ENCODE measurements at regions not wholly inside any gene's neighbourhood (a gene's known extent, or its start where the extent isn't known, plus 50 kb on each side); places are given as distances from the start of the nearest gene placed in this dataset.
A peak's percentile ranks its signal among the peaks of the same experiment; 100 is the strongest.
"Not testable (repeated sequence)": the region's sequence is repeated elsewhere in the genome, so short reads cannot be mapped to it uniquely, and the experiment has no call there.

DNA sequence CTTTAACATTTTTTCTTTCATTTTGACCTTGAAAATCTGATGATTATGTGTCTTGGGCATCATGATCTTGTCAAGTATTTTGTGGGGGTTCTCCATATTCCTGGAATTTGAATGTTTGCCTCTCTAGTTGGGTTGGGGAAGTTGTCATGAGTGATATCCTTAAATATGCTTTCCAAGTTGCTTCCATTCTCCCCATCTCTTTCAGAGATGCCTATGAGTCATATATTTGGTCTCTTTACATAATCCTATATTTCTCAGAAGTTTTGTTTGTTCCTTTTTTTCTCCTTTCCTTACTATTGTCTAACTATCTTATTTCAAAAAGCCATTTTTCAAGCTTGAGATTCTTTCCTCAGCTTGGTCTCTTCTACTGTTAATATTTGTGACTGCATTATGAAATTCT is 69.0 kb upstream of the CCDC80 start:
- Histone ChIP-seq H3K36me3 (no peaks in the 10 kb centered on the region), H3K27me3 (no peaks in the 10 kb centered on the region), H3K27ac (no peak overlapping the region), H3K4me1 (no peaks in the 10 kb centered on the region), H3K4me3 (no peak overlapping the region), H3K9me3 (peaks cover 0 to 9% (median 0%) of the 10 kb centered on the region in 3 donors)
- intact Hi-C loops (cut with DNase I): no loop called here
- TF ChIP-seq, protein P1, sequence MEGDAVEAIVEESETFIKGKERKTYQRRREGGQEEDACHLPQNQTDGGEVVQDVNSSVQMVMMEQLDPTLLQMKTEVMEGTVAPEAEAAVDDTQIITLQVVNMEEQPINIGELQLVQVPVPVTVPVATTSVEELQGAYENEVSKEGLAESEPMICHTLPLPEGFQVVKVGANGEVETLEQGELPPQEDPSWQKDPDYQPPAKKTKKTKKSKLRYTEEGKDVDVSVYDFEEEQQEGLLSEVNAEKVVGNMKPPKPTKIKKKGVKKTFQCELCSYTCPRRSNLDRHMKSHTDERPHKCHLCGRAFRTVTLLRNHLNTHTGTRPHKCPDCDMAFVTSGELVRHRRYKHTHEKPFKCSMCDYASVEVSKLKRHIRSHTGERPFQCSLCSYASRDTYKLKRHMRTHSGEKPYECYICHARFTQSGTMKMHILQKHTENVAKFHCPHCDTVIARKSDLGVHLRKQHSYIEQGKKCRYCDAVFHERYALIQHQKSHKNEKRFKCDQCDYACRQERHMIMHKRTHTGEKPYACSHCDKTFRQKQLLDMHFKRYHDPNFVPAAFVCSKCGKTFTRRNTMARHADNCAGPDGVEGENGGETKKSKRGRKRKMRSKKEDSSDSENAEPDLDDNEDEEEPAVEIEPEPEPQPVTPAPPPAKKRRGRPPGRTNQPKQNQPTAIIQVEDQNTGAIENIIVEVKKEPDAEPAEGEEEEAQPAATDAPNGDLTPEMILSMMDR (IDR thresholded peaks at IDR 0.05): no peak
- TF ChIP-seq POLR2A (IDR thresholded peaks at IDR 0.05): no peak
- DNase-seq: no peak

DNA sequence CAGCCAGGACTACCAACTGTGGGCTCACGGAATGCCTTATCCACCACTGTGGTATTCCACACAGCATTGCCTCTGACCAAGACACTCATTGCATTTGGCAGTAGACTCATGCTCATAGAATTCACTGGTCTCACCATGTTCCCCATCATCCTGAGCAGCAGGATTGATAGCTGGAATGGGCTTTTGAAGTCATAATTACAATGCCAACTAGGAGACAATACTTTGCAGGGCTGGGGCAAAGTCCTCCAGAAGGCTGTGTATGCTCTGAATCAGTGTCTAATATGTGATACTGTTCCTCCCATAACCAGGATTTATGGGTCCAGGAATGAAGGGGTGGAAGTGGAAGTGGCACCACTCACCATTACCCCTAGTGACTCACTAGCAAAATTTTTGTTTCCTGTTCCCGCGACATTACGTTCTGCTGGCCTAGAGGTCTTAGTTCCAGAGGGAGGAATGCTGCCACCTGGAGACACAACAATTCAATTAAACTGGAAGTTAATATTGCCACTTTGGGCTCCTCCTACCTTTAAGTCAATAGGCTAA is 58.6 kb upstream of the CCDC80 start:
- Histone ChIP-seq H3K4me1 (peaks cover 0 to 17% (median 0%) of the 10 kb centered on the region in 3 donors), H3K27me3 (no peaks in the 10 kb centered on the region), H3K36me3 (no peaks in the 10 kb centered on the region), H3K27ac (no peak overlapping the region), H3K4me3 (no peak overlapping the region), H3K9me3 (no peaks in the 10 kb centered on the region)
- WGBS, 2 donors: 28 to 71% methylated on average over 4 of the region's 4 CpGs
- intact Hi-C loops (cut with DNase I): no loop called here
- no peak for TF ChIP-seq POLR2A (IDR thresholded peaks at IDR 0.05)
- TF ChIP-seq, protein P1 (IDR thresholded peaks at IDR 0.05): peak in 3 of 6 experiments; percentile 15 to 40 (median 17)
- no peak for DNase-seq

GRCh38 chr3:112698442-112698841 is 57.5 kb upstream of the CCDC80 start:
- H3K27ac ChIP-seq; H3K36me3 ChIP-seq; H3K27me3 ChIP-seq; DNase-seq; H3K9me3 ChIP-seq; H3K4me3 ChIP-seq; intact Hi-C loops (cut with DNase I): not testable (repeated sequence)
- peaks cover 0 to 19% (median 0%) of the 10 kb centered on the region in 3 donors for H3K4me1 ChIP-seq
- WGBS, 2 donors: 60% methylated on average over 1 of the region's 2 CpGs; no CpG with 5 or more reads in 1 of the 2 donors

DNA sequence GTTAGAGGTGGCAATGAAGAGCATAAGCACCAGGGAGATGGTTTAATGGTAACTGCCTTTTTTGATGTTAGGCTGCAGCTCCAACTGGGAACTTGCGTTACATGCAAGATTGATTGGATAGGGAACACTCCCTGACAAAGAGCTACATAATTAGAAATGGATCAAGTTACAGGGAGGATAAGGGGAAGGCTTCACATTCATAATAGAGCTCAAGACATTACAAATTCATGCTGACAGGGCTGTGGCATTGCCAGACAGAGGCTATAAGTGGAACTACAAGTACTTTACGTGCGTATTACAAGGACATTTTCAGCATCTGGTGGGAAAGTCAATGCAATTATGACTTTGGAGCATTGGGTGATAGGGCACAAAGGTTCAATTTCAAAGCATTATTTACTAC is 55.3 kb upstream of the CCDC80 start:
- H3K27ac ChIP-seq: not testable (repeated sequence)

DNA sequence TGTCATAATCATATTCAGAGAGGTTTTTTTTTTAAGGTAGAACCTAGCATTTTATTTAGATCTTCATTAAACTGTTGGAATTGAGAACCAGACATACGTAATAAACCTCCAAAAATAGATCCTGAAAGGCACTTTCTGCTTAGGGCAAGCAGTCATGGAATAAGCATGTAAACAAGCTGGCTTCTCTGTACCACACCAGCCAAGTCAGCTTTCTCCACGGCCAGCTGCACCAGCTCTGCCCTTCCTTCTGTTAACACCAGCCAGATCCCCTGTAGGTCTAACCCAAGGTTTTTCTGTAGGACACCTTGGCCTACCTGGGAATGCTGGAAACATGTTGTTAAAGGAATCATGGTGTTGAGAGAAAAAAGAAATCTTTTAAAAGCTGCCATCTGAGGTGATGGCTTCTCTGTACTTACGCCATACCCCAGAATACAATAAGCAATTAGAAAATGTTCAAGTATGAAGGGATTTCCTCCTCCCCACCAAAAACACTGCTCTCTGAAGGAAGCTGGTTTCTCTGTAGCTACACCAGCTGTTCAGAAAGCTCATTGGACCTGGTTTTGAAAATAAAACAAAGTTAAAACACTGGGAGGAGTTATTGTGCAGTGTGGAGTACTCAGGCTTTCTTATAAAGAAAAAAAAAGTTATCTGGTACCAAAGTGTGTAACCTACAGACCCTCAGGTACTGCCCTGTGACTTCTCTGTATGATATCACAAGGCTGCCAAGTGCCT is 54.6 kb upstream of the CCDC80 start:
- H3K27ac ChIP-seq: peak overlapping the region in 2 of 4 donors; percentile 29 to 48
- intact Hi-C loops (cut with DNase I); H3K36me3 ChIP-seq; DNase-seq; H3K9me3 ChIP-seq; H3K27me3 ChIP-seq; H3K4me3 ChIP-seq: not testable (repeated sequence)
- WGBS, 2 donors: 44 to 71% methylated on average over 1 to 3 of the region's 3 CpGs
- peaks cover 0 to 26% (median 0%) of the 10 kb centered on the region in 3 donors for H3K4me1 ChIP-seq

More for the DNA sequence above, 55.3 kb upstream of the CCDC80 start:
- H3K4me1 ChIP-seq: peaks cover 0 to 26% (median 0%) of the 10 kb centered on the region in 3 donors
- H3K9me3 ChIP-seq; intact Hi-C loops (cut with DNase I); DNase-seq; H3K27me3 ChIP-seq; H3K4me3 ChIP-seq; H3K36me3 ChIP-seq: not testable (repeated sequence)
- TF ChIP-seq, protein P1 (IDR thresholded peaks at IDR 0.05): peak in 2 of 6 experiments; percentile 11 to 25
- WGBS, 2 donors: 41 to 51% methylated on average over 3 of the region's 3 CpGs

- DNase-seq; H3K27me3 ChIP-seq; intact Hi-C loops (cut with DNase I); H3K4me3 ChIP-seq; H3K36me3 ChIP-seq; H3K9me3 ChIP-seq: not testable (repeated sequence)
- H3K27ac ChIP-seq: peak overlapping the region in 1 of 4 donors; percentile 29
- WGBS, 2 donors: 94 to 100% methylated on average over 2 of the region's 2 CpGs
- H3K4me1 ChIP-seq: peaks cover 0 to 31% (median 0%) of the 10 kb centered on the region in 3 donors
These were observed 54.0 kb upstream of the CCDC80 start for GRCh38 chr3:112694906-112695305.

Measured in esophagus squamous epithelium (tissue), 5 donors.